GM18507 (cell line): ENCODE measurements at regions not wholly inside any gene's neighbourhood (a gene's known extent, or its start where the extent isn't known, plus 50 kb on each side); places are given as distances from the start of the nearest gene placed in this dataset.

ENCODE experiments used
- DNase-seq: peaks from one replicate; pipeline ENCODE4 v3.0.0; 2011; ENCODE audit warnings: low read depth; ENCODE audit not compliant: insufficient read length; ENCODE audit errors: extremely low spot score
- FAIRE-seq: peaks from 2 replicates; lab custom pipeline; 2011; peaks lifted over from hg19 to GRCh38; lab: Jason Lieb, UNC

DNA sequence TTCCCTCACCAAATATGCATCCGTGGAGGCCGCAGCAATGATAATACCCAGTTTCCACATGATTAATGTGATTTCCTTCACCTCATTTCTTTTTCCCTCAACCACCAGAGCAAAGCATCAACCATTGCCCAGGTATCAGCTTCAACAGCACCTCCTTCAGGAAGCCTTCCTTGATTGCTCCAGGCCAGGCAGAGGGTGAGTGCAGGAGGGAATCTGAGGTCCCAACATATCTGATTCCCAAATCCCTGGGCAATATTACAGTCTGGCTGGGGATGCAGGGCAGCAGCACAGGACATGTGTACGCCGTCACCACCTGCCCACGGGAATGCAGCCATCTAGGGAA, 142.4 kb upstream of the MYCN start:
- DNase-seq (no peak), FAIRE-seq (no peak)

DNA sequence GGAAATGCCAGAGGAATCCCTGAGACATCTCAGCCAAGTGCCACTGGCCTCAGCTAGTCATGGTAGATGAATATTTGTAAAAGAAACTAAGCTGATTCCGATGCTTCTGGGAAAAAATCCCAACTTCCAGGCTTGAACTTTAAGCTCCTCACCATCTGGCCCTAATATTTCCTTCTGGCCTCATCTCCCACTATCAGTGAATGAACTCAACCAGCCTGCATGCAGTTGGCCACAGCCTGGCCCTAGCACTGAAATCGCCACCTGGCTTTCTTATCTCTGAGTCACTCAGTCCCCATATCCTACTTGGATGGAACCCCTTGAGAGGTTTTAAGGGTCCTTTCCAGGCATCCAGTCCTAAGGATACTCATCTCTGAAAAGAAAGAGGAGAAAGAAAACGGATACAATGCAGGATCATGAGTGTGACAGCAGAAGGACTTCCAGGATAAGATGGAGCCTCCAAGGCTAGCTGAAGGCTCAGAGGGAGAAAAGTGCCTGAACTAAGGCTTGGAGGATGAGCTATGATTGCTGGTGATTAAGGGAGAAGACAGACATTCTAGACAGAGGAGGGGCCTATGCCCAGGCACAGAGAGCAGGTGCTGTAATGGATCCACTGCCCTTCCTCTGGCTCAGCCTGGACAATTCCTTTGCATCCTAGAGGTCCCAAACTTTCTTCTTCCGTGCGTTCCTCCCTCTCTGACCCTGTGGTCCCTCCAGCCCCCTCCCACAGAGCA, 141.5 kb upstream of the MYCN start:
- DNase-seq (no peak), FAIRE-seq (no peak)

DNA sequence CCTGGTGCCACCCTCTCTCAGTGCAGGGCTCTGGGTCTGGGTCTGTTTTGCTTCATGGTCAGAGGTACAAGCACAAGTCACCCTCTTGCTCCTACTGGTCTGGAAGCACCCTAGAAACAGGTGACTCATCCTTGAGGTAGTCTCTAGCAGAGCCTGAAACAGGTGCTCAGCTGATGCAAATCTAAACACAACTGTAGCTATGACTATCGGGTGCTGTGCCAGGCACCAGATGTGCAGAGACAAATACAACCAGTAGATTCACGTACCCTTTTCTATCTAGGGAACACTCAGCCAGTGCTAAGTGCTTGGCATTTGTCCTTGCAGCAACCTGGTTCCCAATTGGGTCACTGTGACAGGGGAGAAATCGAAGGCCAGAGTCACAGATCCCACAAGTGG, 140.9 kb upstream of the MYCN start:
- DNase-seq (no peak), FAIRE-seq (no peak)

DNA sequence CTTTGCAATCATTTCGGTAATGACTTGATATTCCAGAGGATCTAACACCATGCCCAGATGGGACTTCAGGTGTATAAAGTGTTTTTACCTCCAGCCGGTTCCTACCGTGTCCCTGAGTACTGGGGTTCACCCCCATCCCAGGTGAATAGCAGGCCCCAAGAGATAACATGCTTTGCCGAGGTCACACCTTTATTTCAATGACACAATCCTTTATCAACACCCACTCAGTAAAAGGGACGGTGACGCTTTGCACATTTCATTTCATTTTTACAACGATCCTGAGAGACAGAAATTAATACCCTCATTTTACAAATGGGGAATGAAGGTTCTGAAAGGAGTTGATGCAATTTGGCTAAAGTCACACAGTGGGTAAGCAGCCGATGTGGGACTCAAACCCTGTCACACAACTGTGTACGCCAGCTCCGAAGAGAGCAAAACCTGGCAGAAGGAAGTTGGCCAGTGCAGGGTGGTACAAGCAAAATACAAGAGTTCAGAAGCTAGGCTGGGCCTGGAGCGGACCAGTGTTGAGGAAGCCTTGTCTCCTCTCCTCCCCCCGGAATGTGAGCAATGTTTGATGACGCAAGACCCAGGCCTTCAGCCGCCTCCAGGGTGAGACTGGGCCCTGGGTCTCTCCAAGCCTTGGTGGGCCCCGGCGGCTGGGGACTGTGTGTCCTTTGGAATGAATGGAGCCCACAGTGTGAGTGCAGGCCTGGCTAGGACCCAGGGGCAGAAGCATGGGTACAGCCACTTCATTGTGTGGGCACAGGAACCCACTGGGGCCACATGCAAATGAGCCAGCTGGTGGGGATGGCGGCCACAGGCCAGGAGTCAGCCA, 139.6 kb upstream of the MYCN start:
- DNase-seq (no peak), FAIRE-seq (no peak)

GRCh38 chr2:15801439-15801838, 138.9 kb upstream of the MYCN start:
- FAIRE-seq: no peak
- no peak for DNase-seq

DNA sequence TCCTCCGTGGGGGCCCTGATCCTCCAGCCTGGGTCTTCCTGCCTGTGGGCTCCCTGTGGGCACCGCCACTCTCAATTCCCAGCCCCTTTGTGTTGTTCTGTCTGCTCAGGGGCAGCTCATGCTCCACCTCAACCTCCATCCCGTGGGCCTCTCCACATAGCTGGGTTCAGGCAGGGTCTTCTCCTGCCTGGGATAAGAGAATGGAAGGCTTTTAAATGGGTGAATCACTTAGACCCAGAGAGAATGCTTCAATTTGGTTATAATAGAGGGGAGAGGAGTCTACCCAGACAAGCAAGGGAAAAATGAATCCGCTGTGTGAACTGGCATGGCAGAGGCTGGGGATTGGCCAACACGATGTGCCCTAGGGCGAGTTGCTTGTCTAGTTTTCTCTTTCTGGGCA, 138.4 kb upstream of the MYCN start:
- FAIRE-seq: no peak

GRCh38 chr2:15802657-15803542, 137.4 kb upstream of the MYCN start:
- FAIRE-seq: no peak
- DNase-seq: no peak

More for the DNA sequence above, 138.4 kb upstream of the MYCN start:
- no peak for DNase-seq

GRCh38 chr2:15803543-15804245, 136.7 kb upstream of the MYCN start:
- no peak for FAIRE-seq
- DNase-seq: no peak

GRCh38 chr2:15804246-15804619, 136.1 kb upstream of the MYCN start:
- FAIRE-seq: no peak
- no peak for DNase-seq

GRCh38 chr2:15804691-15805090, 135.7 kb upstream of the MYCN start:
- DNase-seq: no peak
- no peak for FAIRE-seq

GRCh38 chr2:15805206-15805605, 135.1 kb upstream of the MYCN start:
- DNase-seq (no peak), FAIRE-seq (no peak)

- no peak for DNase-seq
- no peak for FAIRE-seq
Measured at GRCh38 chr2:15805772-15806171, 134.6 kb upstream of the MYCN start.

- DNase-seq: no peak
- FAIRE-seq: no peak
Measured at GRCh38 chr2:15806801-15807417, 133.4 kb upstream of the MYCN start.

GRCh38 chr2:15807418-15808203, 132.7 kb upstream of the MYCN start:
- no peak for DNase-seq
- no peak for FAIRE-seq

DNA sequence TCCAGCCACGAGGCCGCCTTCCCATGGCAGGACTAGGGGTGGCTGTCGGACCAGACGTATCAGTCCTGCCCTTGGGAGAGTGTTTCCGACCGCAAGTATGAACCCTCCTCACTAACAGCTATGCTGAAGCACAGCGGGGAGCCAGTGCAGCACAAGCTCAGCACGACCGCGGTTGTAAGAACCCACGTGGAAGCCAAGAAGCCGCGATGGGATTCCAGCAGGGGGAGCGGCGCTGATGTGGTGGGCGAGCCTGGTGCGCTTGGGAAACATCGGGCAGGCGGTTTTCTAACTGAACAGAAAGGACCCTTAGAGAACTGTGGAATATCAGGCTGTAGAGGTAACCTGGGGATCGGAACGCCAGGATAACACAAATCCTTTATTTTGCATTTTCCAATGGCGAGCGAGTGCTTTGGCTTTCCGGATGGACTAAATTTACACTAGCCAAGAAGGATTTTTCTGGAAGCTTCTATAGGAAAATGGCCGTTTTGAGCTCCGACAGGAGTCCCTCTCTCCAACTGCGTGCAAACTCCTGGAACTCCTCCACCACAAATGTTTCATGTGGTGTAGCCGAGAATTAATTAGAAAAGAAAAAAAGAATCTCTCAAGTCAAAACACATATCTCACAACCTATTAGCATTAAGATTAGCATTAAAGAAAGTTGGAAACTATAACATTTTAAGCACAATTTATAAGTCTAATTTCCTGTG, 132.0 kb upstream of the MYCN start:
- DNase-seq (no peak), FAIRE-seq (no peak)

DNA sequence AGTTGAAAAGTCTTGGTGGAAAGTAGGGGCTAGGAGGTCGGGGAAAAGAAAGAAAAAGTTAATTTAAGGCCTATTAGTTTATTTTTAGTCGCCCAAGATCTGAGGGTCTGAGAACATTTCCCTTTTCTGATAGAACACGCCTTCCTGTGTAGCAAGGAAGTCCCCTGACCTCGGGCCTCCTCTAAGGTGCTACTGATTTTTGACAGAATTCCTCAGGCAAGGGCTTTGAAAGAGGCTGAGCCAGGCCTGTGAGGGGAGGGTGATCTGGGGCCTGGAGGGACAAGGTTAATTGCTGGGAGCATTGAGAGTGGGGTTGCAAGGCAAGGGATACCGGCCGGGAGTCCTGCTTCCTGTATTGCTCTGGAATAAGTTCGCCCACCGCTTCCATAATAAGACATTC, 131.4 kb upstream of the MYCN start:
- DNase-seq: no peak
- FAIRE-seq: no peak

DNA sequence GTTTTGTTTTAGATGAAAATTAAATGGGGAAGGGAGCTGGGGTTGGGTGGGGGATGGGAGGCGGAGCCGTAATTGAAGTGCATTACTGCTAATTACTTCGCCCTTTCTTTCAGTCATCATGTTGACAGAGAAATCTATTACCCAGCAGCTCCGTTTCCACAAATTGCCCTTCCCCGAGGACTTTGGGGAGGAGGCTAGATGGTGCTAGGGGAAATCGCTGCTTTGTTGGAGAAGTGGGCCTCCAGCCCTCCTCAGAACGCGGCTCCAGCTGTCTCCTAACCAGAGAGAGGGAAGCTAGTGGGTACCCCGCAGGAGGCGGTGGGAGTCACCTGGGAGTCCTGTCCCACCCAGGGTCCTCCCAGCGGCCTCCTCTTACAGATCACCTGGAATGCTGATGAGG, 130.9 kb upstream of the MYCN start:
- DNase-seq (no peak), FAIRE-seq (no peak)
